GM21737 (cell line): ENCODE measurements at regions not wholly inside any gene's neighbourhood (a gene's known extent, or its start where the extent isn't known, plus 50 kb on each side); places are given as distances from the start of the nearest gene placed in this dataset.
"Not testable (repeated sequence)": the region's sequence is repeated elsewhere in the genome, so short reads cannot be mapped to it uniquely, and the experiment has no call there.

Experiments used
- ATAC-seq: cut with Tn5 transposase; IDR thresholded peaks from one replicate; pipeline ENCODE4 v1.9.1; 2021; ENCODE audit warnings: mild to moderate bottlenecking, moderate library complexity; ENCODE audit not compliant: unreplicated experiment

DNA sequence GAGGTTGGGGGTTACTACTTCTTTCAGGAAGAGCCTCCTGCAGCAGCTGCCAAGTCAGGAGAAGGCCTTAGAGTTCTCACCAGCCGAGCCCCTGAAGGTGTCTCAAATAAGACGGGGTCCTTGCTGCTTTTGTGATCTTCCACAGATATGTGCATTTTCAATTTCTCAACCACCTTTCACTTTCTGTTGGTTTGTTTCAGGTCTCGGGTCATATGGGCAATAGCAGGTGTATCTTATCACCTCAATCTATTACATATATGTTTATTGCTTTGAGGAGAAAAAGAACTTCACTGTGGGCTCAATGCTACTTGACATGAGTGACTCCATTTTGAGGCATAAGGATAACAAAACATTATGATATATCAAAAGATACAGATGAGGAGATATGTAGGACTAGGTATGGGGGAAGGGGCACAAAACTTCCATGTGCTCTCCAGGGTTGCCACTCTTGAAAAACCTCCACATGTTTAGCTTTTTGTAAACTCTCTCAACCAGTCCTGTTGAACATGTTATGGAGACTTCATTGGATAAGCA, 1171.4 kb upstream of the ADGRL2 start:
- peak; percentile 89 for ATAC-seq

DNA sequence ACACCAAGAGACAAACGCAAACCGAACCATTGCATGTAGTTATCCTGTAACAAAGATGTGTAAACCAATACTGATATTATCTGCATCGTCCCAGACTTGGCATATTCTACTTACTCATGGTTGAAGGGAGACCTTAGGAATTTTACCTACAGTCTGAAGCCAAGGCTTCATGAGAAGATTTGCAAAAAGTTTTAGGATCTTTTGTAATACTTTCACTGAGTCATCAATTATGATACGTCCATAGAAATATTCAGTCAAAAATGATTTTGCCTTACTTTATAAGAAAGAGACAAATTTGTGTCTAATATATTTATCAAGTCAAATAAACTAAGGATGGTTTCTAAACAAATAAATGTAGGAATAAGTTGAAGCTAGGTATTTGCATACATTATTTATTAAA, 1176.1 kb upstream of the ADGRL2 start:
- no peak for ATAC-seq

DNA sequence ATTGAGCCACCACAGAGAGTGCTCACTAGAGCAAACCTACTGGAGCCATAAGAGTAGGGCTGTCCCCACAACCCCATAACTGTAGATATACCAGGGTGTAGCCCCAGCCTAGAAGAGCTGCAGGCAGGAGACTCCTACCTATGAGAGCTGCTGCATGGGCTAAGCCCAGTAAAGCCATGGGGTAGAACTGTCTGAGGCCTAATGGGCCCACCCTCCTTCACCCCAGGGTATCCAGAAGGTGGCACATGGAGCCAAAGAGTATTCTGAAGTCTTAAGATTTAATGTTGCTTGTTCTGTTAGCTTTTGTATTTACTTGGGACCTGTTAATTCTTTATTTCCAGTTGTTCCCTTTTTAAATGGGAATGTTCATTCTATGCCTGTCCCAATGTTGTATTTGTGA, 1193.7 kb upstream of the ADGRL2 start:
- no peak for ATAC-seq

DNA sequence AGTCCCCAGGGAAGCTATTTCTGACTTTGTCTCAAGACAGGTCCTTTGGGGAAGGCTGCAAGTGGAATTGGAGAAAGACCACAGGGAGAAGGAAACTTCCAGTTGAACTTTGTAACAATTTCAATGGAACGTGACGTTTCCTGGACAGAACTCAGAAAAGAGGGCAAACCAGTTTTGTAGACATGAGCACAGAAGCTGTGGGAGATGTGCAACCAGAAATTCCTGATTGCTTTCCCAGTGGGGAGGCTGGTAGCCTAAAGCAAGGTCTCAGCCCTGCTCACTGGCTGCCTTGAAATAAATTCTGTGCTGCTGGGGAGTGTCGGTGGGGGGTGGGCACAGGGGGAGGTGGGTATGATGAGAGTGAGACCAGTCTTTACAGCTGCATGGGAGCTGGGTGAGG, 1206.7 kb upstream of the ADGRL2 start:
- ATAC-seq: no peak

DNA sequence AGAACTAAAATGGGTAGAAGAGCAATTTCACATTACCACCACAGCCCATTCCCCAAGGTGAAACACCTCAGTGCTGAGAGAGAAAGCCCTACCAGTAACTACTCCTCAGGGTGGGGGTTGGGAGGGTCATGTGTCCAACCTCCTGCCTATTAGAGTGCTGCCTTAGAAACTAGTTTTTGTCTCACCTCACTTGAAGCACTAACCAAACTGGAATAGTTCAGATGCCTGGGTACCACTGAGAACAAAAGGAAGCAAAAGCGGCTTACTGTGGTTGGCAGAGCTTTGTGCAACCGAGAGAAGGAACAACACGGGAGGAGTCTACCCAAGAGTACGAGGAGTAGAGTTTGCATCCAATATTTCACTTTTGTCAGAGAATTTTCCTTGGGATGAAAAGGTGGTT, 1207.5 kb upstream of the ADGRL2 start:
- ATAC-seq: no peak

DNA sequence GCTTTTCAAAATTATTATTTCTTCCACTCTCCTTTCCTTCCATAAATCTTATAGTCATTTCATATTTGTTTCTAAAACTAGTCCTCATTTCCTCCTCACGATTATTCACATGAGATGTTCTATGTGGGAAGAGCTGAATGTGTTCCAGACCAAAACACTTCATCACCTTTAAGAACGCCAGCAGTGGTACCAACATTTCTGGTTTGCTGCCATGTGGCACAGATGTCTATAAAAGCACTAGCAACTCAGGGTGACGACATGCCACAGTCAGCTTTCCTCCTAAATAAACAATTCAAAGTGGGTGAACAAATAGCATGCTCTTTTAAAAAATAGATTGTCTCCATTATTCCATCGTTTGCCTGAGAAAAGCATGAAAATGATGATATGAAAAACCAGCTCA, 1217.8 kb upstream of the ADGRL2 start:
- ATAC-seq: no peak

DNA sequence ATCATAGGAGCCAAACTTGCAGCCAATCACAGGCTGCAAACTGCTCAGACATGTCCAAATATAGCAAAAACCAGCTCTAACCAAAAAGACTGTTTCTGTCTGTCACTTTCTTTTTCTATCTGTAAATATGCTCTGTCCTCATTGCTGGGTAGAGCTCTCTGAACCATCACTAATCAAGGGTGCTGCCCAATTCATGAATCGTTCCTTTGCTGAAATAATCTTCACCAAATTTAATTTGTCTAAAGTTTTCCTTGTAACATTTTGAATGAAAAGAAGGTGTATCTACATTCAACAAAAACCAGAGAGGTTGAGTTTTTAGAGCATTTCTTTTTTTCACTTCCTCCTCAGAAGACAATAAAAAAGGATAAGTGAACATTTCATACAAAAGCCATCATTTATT, 1221.7 kb upstream of the ADGRL2 start:
- no peak for ATAC-seq

DNA sequence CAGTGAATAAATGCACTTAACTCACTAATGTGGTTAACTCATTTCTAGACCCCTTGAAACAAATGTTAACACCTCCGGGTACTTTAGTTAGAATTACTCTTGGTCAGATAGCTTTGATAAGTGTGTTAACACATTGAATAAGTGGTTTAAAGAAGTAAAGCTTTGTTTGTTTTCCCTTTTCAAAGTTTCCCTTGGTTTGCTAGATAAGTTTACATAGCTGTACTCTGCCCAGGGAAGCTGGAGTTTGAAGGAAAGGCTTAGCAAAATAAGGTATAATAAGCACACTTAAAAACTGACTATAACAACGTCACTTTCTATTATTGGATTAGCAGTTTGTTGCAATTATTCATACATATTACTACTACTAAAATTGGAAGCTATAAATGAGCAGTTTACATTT, 1233.9 kb upstream of the ADGRL2 start:
- no peak for ATAC-seq

DNA sequence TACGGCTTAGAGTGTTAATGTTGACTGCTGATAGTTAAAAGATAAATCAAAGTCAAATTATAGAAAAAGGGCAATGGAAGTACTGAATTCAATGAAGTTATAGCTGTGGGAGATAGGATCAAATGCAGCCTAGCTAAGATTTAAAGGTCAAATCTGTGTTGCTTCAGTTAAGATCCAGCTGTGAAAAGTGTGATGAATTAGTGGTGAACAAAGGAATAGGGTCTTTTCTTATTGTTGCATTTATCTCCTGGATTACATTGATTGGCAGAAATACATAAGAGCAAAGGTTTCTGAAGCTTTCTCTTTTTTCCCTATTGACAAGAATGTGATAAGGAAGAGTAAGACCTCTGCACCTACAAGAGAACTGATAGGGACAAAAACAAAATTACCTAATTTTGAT, 1234.6 kb upstream of the ADGRL2 start:
- no peak for ATAC-seq

DNA sequence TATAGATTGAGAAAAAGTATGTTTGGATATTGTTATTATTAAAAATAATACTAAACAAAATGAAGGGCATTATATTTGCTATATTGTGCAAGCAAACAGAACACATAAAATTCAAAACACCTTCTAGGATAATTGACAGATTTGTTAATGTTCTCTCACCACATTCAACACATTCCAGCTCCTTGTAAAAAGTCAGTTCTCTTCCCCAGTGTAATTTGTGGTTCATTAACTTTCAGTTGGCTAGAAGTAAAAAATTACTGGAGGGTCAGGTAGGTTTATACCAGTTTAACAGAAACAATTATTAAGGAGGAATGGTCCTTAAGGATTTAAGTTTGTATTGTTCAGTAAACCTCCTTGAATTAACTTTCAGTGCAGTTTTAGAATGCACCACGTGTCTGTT, 1235.3 kb upstream of the ADGRL2 start:
- ATAC-seq: no peak

DNA sequence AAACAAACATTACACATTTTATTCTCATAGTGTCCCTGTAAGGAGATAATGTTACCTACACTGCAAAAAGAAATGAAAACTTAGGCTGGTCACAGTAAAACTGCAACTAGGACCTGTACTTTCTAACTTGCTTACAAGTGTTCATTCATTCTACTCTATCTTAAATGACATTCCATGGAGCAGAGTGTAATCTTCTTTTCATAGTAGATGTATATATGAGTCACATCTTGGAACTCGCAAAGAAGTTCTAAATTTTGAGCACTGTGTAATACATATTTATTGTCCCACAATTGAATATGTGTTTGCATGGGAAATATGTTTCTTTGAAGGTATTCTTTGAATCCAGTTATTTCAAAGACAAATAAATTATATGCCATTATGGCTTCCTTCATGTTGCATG, 1258.5 kb upstream of the ADGRL2 start:
- ATAC-seq: no peak

DNA sequence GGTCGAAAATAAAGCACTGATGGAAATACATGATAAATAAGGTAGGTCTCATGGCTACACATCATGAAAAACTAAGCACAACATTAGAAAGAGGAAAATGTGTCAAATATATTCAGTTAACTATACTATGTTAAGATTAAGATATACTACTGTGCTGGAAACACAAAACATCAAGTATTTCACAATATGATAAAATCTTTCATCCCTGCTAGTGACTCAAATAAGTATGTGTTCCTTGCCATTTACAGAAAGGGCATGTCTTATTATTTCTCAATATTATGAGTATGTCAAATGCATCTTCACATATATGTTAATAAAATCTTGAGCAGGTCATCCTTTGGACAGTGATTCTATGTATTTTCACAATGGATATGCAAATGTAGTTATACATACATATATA, 1260.1 kb upstream of the ADGRL2 start:
- ATAC-seq: no peak

DNA sequence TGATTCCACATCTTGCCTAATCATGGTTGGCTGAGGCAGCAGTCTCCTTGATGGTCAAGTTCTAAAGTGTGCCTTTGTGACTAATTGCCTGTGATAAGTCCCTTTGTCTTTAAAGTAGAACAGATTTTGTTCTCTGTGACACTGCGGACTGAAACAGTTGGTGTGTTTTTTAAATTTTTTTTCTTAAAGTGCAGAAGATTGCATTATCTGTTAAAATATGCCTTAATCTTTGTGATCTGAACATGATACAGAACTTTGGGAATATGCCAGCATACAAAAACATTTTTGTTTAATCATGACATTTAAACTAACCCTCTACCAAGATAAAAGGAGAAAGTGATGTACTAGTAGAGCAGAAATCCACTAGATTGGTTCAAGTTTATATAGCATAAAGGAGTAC, 1260.6 kb upstream of the ADGRL2 start:
- ATAC-seq: no peak

DNA sequence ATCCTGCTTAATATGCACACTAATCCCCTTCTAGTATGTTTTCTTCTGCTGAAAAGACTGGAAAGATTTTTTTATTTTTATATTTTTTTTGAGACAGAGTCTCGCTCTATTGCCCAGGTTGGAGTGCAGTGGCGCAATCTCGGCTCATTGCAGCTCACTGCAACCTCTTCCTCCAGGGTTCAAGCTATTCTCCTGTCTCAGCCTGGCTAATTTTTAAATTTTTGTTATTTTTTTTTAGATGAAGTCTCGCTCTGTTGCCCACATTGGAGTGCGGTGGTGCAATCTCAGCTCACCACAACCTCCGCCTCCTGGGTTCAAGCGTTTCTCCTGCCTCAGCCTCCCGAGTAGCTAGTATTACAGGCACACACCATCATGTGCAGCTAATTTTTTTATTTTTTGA, 1261.4 kb upstream of the ADGRL2 start:
- ATAC-seq: not testable (repeated sequence)

DNA sequence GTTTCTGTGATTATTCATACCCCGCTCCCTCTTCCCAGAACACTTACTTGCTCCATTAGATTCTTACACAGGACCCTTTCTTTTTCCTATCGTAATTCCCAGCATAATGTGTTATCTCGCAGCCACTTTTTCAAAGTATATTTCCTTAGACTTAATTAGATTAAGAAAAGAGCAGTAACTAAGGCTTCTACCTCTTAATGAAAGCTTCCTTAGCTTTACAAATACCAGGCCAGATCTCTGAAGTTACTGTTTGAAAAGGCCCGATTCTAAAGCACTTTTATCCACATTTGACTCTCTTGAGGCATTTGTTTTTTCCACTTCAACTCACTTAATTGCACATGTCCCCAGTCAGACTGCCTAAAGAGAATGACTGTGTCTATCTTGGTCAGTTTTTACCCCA, 1264.3 kb upstream of the ADGRL2 start:
- no peak for ATAC-seq

DNA sequence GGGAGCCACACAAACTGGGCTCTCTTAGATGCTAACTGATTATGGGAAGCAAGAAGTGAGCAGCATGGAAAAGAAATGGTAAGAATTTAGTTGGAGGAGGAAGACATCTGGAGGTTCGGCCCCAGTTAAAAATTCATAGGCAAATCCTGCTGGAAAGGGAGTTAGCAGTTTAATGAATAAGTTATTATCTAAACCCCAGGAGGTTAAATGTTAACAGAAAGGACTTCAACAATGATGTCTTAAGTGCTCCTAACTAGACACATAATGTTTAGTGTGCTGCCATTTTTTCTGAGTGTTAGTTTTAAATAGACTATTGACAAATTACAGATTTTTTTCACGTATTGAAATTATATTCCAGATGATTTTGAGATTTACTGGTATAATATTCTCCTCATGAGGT, 1265.3 kb upstream of the ADGRL2 start:
- no peak for ATAC-seq

DNA sequence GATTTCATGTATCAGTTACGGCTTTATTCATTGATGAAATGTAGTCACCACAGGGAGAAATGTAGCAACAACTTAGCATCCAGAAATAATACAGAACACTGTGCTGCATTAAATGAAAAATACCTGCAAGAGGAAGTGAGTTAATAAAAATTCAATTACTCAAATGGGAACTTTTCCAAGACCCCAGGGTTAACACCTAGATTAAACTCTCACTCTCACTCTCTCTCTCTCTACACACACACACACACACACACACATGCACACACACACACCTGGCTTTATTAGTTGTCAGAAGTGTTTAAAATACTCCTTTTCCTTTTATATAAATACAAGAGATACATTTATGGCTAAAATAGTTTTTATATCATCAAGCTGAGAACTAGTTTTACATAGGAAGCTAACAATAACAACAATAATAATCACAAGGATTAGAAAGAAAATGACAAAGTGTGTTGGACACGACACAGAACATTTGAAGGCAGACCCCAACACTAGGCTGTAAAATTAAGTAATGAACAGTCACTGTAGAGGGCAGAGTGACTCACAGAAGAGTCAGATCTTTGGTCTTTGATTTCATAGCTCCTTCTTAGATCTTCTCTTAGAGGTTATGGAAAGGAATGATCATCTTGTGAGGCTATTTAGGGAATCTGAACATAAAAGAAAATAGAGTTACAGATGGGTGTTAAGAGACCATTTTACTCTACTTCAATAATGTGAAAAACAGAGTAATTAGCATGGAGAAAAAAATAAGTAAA, 1266.0 kb upstream of the ADGRL2 start:
- no peak for ATAC-seq

DNA sequence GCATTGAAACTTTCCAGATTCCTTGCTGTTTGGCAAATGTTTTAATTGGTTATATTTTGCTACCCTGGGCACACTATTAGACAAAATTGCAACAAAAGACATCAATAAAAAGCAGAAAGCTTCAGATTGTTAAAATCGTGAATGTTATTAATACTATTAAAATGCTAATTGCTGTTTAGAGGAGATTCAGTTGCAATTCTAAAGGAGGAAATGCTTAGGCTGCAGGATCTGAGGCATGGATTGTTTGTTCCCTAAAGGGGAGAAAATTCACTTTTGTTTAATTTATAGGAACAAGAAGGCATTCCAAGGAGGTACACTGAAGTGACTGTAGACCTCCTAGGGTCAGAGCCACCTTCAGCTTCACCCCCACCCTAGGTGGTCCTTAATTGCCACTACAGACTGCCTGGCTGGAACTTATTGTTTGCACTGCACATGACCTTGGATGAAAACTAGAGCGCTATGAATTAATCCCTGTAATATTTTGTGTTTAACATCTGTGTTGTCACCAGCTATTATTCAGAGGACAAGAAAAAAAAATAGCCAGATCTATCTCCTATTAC, 1266.9 kb upstream of the ADGRL2 start:
- ATAC-seq: no peak

DNA sequence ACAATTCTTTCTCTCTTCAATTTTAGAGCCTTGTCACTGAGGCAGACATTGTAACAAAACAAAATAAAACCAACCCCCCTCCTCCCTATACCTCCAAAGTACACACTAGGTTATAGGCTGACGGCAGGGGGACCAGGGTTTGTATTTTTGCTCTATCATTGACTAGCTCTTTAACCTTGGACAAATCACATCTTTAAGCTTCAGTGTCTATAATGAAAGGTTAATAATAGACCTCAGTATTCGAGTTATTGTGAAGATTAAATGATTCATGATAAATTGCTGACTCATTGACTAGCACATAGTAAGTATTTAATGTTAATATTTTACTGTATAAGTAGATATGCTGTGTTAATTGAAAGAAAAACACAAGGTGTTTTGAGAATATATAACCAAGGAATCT, 1267.6 kb upstream of the ADGRL2 start:
- ATAC-seq: no peak

DNA sequence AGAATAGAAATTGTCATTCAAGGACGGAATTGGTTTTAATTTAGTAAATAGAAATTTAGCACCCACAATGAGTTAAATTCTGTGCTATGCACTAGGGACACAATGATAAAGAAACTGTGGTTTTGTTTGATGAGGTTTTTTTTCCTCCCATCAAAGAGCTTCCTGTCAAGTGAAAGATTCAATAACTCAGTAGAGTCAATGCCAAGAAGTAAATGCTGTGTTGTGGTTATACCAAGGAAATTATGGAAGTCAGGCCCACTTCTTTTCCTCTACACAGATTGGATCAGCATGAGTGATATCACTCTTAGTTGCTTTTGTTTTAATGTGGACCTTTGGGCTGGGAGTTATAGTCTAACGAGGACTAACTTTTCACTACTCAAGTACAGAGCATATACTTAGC, 1269.6 kb upstream of the ADGRL2 start:
- ATAC-seq: no peak

DNA sequence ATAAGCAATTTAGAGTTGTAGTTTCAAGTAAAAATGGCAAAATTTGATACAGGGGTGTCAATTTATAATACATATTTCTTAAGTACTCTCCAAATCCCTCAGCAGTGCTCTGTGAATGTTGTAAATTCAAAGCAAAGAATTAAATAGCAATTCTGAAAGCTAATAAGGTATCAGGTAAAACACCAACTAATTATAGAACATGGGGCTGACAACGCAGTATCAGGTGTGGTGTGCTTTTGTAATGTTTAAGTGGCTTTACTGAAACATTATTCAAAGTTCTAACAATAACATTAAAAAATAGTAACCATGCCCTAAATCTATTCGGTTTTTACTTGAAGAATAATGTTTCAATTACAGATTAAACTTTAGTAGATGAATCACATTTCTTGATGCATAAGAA, 1271.2 kb upstream of the ADGRL2 start:
- no peak for ATAC-seq

DNA sequence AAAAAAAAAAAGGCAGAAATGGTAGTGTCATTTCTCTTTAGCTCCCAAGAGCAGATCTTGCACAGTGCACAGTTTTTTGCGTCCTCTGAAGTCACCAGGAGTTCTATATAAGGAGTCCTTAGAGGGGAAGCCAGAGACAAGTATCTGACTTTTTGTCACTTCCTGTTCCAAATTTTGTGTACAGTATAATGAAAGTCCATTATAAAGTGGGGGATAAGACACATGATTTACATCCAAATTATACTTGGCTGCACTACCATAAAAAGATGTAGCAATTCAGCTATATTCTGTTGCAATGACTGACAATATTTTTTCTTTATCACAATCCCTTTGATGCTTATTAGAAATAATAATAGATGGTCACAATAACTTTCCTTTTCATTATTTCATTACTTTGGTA, 1276.9 kb upstream of the ADGRL2 start:
- no peak for ATAC-seq

DNA sequence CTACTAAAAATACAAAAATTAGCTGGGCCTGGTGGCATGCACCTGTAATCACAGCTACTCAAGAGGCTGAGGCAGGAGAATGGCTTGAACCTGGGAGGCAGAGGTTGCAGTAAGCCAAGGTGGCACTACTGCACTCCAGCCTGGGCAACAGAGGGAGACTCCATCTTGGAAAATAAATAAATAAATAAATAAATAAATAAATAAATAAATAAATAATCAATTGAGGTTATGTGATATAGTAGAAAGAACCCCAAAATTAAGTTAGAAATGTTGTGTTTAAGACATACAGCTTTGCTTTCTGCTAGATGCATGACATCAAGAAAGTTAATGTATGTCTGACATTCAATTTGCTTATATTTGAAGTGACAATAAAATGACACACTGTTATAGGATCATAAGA, 1277.7 kb upstream of the ADGRL2 start:
- ATAC-seq: not testable (repeated sequence)
